ENCODE measurements at regions not wholly inside any gene's neighbourhood (a gene's known extent, or its start where the extent isn't known, plus 50 kb on each side); places are given as distances from the start of the nearest gene placed in this dataset.

DNA sequence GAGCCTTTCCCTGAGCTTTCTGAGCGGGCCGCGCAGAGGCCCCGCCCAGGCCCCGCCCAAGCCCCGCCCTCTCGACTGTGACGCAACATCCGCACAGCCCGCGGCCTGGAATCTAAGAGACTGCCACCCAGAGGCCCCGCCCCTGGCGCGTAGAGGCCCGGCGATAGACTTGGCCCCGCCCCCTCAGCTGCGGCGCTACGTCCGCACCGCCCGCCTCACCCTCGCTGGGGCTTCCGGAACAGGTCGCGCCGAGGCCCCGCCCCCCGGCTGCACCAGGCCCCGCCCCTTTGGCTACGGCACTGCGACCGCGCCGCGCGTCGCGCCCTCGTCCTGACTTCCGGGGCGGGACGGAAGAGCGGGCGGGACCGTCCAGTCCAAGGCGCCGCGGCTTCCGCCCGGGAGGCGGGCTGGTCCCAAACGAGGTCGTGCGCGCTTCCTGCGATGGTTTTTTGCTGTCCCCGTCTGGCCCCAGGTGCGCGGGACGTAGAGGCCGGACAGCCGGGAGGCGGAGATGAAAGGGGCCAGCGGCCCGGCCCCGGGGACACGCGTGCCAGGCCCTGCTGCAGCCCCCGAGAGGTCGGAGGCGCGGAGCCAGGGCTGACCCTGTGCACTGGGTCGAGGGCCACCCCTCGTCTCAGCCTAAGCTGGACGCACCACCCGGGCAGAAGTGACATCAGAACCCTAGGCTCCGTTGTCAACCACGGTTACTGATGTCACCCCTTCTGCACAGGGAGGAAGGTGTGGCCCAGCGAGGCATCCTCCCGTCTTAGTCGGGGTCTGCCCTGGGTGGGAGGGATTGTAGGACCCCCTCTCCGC lies 59.0 kb upstream of the WNT7B start:
- H3K36me3 ChIP-seq (ENCODE audit: insufficient read depth, low read length), result no peaks in the 10 kb centered on the region
- H3K4me3 ChIP-seq (ENCODE audit: insufficient read depth, low read length), result peak overlapping the region; percentile 91
- peak; percentile 100 for DNase-seq (ENCODE audit: insufficient read length, low spot score, missing footprints)
- peaks cover 16% of the 10 kb centered on the region for H3K4me1 ChIP-seq (ENCODE audit: insufficient read depth, low read length)
- TF ChIP-seq, protein P1, sequence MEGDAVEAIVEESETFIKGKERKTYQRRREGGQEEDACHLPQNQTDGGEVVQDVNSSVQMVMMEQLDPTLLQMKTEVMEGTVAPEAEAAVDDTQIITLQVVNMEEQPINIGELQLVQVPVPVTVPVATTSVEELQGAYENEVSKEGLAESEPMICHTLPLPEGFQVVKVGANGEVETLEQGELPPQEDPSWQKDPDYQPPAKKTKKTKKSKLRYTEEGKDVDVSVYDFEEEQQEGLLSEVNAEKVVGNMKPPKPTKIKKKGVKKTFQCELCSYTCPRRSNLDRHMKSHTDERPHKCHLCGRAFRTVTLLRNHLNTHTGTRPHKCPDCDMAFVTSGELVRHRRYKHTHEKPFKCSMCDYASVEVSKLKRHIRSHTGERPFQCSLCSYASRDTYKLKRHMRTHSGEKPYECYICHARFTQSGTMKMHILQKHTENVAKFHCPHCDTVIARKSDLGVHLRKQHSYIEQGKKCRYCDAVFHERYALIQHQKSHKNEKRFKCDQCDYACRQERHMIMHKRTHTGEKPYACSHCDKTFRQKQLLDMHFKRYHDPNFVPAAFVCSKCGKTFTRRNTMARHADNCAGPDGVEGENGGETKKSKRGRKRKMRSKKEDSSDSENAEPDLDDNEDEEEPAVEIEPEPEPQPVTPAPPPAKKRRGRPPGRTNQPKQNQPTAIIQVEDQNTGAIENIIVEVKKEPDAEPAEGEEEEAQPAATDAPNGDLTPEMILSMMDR (IDR thresholded peaks at IDR 0.05; ENCODE audit: extremely low read depth, low read depth, low read length), result no peak
- H2AFZ ChIP-seq (ENCODE audit: low read length), result peak overlapping the region; percentile 74
- peak overlapping the region; percentile 90 for H3K27ac ChIP-seq (ENCODE audit: low read depth, low read length)
- no peaks in the 10 kb centered on the region for H3K27me3 ChIP-seq (ENCODE audit: insufficient read depth, low read length)
- H4K20me1 ChIP-seq (ENCODE audit: insufficient read depth, low read length), result no peaks in the 10 kb centered on the region
- H3K9me3 ChIP-seq (ENCODE audit: low read depth, low read length), result no peaks in the 10 kb centered on the region
- peaks cover 24% of the 10 kb centered on the region for H3K79me2 ChIP-seq (ENCODE audit: insufficient read depth, low read length)
- peak overlapping the region; percentile 87 for H3K4me2 ChIP-seq (ENCODE audit: insufficient read depth, low read length)

DNA sequence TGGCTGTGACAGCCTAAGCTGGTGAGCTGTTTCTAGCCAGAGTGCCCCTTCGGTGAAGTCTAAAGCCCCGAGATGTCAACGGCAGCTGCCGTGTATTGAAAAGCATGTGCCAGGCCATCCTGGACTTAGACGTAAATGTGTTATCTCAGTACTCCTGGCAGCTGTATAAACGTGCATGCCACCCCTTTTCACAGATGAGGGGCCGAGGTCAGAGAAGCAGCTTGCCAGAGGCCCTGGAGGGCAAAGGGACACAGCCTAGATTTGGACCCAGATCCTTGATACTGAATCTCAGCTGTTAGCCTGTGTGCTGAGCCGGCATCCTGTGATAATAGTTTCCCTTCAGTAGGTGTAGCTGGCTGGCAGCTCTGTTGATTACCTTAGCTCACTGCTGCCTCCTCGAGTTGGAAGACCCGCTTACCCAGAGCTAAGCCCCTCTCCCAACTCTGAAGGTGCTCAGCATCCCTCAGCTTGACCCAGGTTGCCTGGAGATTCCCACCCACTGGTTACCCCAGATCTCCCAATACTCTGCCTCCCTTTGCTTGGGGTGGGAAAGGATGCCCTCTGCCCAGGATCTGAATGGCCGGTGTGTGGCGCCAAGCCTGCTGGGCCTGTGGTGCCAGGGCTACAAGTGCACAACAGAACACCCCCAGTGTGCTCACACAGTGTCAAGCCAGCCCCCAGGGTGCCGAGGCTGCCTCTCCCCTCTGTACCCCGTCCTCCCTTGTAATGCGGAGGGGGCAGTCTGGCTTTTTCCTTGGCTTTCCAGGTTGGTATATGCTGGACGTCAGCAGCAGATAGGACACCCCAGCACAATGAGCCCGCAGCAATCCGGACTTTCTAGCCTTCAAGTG lies 59.8 kb upstream of the WNT7B start:
- peaks cover 31% of the 10 kb centered on the region for H3K79me2 ChIP-seq (ENCODE audit: insufficient read depth, low read length)
- peaks cover 16% of the 10 kb centered on the region for H3K4me1 ChIP-seq (ENCODE audit: insufficient read depth, low read length)
- H3K36me3 ChIP-seq (ENCODE audit: insufficient read depth, low read length), result peaks cover 2% of the 10 kb centered on the region
- no peaks in the 10 kb centered on the region for H3K27me3 ChIP-seq (ENCODE audit: insufficient read depth, low read length)
- H3K4me2 ChIP-seq (ENCODE audit: insufficient read depth, low read length), result peak overlapping the region; percentile 87
- TF ChIP-seq, protein P1 (IDR thresholded peaks at IDR 0.05; ENCODE audit: extremely low read depth, low read depth, low read length), result no peak
- peak overlapping the region; percentile 74 for H2AFZ ChIP-seq (ENCODE audit: low read length)
- no peaks in the 10 kb centered on the region for H3K9me3 ChIP-seq (ENCODE audit: low read depth, low read length)
- peak overlapping the region; percentile 91 for H3K4me3 ChIP-seq (ENCODE audit: insufficient read depth, low read length)
- H3K27ac ChIP-seq (ENCODE audit: low read depth, low read length), result peak overlapping the region; percentile 90
- DNase-seq (ENCODE audit: insufficient read length, low spot score, missing footprints), result peak; percentile 78
- H4K20me1 ChIP-seq (ENCODE audit: insufficient read depth, low read length), result no peaks in the 10 kb centered on the region

DNA sequence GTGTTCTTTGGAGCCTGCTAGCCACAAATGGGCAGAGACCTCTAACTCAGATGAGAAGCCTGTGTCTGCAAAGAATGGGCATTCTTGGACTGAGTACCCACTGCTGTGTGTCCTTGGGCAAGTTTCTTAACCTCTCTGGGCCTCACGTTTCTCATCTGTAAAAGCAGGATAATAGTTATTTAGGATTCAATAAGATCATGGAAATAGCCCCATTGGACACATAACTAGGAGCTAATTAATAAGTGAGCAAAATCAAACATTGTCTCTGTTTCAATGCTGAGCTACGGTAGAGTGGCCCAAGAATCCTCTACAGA lies 61.2 kb upstream of the WNT7B start:
- peaks cover 43% of the 10 kb centered on the region for H3K79me2 ChIP-seq (ENCODE audit: insufficient read depth, low read length)
- TF ChIP-seq, protein P1 (IDR thresholded peaks at IDR 0.05; ENCODE audit: extremely low read depth, low read depth, low read length), result no peak
- no peaks in the 10 kb centered on the region for H4K20me1 ChIP-seq (ENCODE audit: insufficient read depth, low read length)
- no peak overlapping the region for H3K4me2 ChIP-seq (ENCODE audit: insufficient read depth, low read length)
- no peaks in the 10 kb centered on the region for H3K9me3 ChIP-seq (ENCODE audit: low read depth, low read length)
- H2AFZ ChIP-seq (ENCODE audit: low read length), result no peak overlapping the region
- DNase-seq (ENCODE audit: insufficient read length, low spot score, missing footprints), result no peak
- H3K4me3 ChIP-seq (ENCODE audit: insufficient read depth, low read length), result no peak overlapping the region
- H3K36me3 ChIP-seq (ENCODE audit: insufficient read depth, low read length), result peaks cover 3% of the 10 kb centered on the region
- H3K4me1 ChIP-seq (ENCODE audit: insufficient read depth, low read length), result peaks cover 23% of the 10 kb centered on the region
- no peaks in the 10 kb centered on the region for H3K27me3 ChIP-seq (ENCODE audit: insufficient read depth, low read length)
- H3K27ac ChIP-seq (ENCODE audit: low read depth, low read length), result no peak overlapping the region

Data from osteoblast (primary cell).